NOMO-1 (cell line): ENCODE measurements at regions not wholly inside any gene's neighbourhood (a gene's known extent, or its start where the extent isn't known, plus 50 kb on each side); places are given as distances from the start of the nearest gene placed in this dataset.

Experiments used
- DNase-seq, 2 experiments: peaks; one replicate each; lab custom pipeline; 2025; ENCODE audit not compliant: unreplicated experiment in 2 of 2; lab: John Stamatoyannopoulos, UW

- no peak for DNase-seq
Measured at GRCh38 chr13:97715763-97716162, 237.7 kb upstream of the IPO5 start.

- no peak for DNase-seq
Measured at GRCh38 chr13:97716746-97717145, 236.7 kb upstream of the IPO5 start.

- no peak for DNase-seq
Measured at GRCh38 chr13:97719736-97720135, 233.7 kb upstream of the IPO5 start.

- DNase-seq = no peak
Measured at GRCh38 chr13:97720896-97721295, 232.6 kb upstream of the IPO5 start.

- DNase-seq = no peak
Measured at GRCh38 chr13:97723655-97724054, 229.8 kb upstream of the IPO5 start.

GRCh38 chr13:97724450-97724849 is 229.0 kb upstream of the IPO5 start:
- no peak for DNase-seq

GRCh38 chr13:97726664-97727280 is 226.7 kb upstream of the IPO5 start:
- DNase-seq = no peak

- DNase-seq = no peak
Measured at GRCh38 chr13:97727991-97728390, 225.5 kb upstream of the IPO5 start.

- no peak for DNase-seq
Measured at GRCh38 chr13:97736436-97736835, 217.0 kb upstream of the IPO5 start.

- DNase-seq = no peak
Measured at GRCh38 chr13:97742084-97742483, 211.4 kb upstream of the IPO5 start.

- no peak for DNase-seq
Measured at GRCh38 chr13:97743938-97744337, 209.5 kb upstream of the IPO5 start.

GRCh38 chr13:97746649-97747048 is 206.8 kb upstream of the IPO5 start:
- DNase-seq = no peak

- DNase-seq = no peak
Measured at GRCh38 chr13:97749174-97749573, 204.3 kb upstream of the IPO5 start.

GRCh38 chr13:97751477-97751876 is 202.0 kb upstream of the IPO5 start:
- DNase-seq = no peak

- no peak for DNase-seq
Measured at GRCh38 chr13:97752961-97753668, 200.4 kb upstream of the IPO5 start.

GRCh38 chr13:97753942-97754670 is 199.4 kb upstream of the IPO5 start:
- no peak for DNase-seq

GRCh38 chr13:97757807-97758206 is 195.7 kb upstream of the IPO5 start:
- no peak for DNase-seq

GRCh38 chr13:97758317-97758716 is 195.2 kb upstream of the IPO5 start:
- no peak for DNase-seq

GRCh38 chr13:97761796-97762540 is 191.5 kb upstream of the IPO5 start:
- no peak for DNase-seq

- DNase-seq = no peak
Measured at GRCh38 chr13:97766749-97767148, 186.7 kb upstream of the IPO5 start.

- DNase-seq = no peak
Measured at GRCh38 chr13:97768134-97768533, 185.3 kb upstream of the IPO5 start.
